HG02642 (cell line): ENCODE measurements at regions not wholly inside any gene's neighbourhood (a gene's known extent, or its start where the extent isn't known, plus 50 kb on each side); places are given as distances from the start of the nearest gene placed in this dataset.

Experiments
- ATAC-seq: cut with Tn5 transposase; IDR thresholded peaks from one replicate; pipeline ENCODE4 v1.9.1; 2021; ENCODE audit warnings: mild to moderate bottlenecking; ENCODE audit not compliant: unreplicated experiment, poor library complexity

- ATAC-seq = no peak
Observed at GRCh38 chr3:157816896-157817295, 289.3 kb downstream of the SHOX2 start.

- ATAC-seq = no peak
Observed at GRCh38 chr3:157816296-157816695, 289.9 kb downstream of the SHOX2 start.

GRCh38 chr3:157815739-157816138, 290.5 kb downstream of the SHOX2 start:
- no peak for ATAC-seq

- ATAC-seq = no peak
Observed at GRCh38 chr3:157810924-157811718, 295.1 kb downstream of the SHOX2 start.

GRCh38 chr3:157807280-157807679, 298.9 kb downstream of the SHOX2 start:
- no peak for ATAC-seq

GRCh38 chr3:157805538-157805937, 300.7 kb downstream of the SHOX2 start:
- ATAC-seq = no peak

- no peak for ATAC-seq
Observed at GRCh38 chr3:157794771-157795170, 291.6 kb upstream of the VEPH1 start.

GRCh38 chr3:157793745-157794144, 290.5 kb upstream of the VEPH1 start:
- no peak for ATAC-seq

GRCh38 chr3:157789162-157789561, 285.9 kb upstream of the VEPH1 start:
- no peak for ATAC-seq

GRCh38 chr3:157786618-157787017, 283.4 kb upstream of the VEPH1 start:
- ATAC-seq = no peak

- ATAC-seq = no peak
Observed at GRCh38 chr3:157786211-157786610, 283.0 kb upstream of the VEPH1 start.

- ATAC-seq = no peak
Observed at GRCh38 chr3:157785102-157785826, 282.0 kb upstream of the VEPH1 start.

- ATAC-seq = no peak
Observed at GRCh38 chr3:157782236-157782635, 279.0 kb upstream of the VEPH1 start.

GRCh38 chr3:157776861-157777260, 273.6 kb upstream of the VEPH1 start:
- no peak for ATAC-seq

- no peak for ATAC-seq
Observed at GRCh38 chr3:157775446-157775845, 272.2 kb upstream of the VEPH1 start.

- ATAC-seq = no peak
Observed at GRCh38 chr3:157769378-157769777, 266.2 kb upstream of the VEPH1 start.

- ATAC-seq = no peak
Observed at GRCh38 chr3:157767607-157768006, 264.4 kb upstream of the VEPH1 start.

- no peak for ATAC-seq
Observed at GRCh38 chr3:157763644-157764043, 260.4 kb upstream of the VEPH1 start.

GRCh38 chr3:157759311-157759710, 256.1 kb upstream of the VEPH1 start:
- no peak for ATAC-seq

- ATAC-seq = no peak
Observed at GRCh38 chr3:157755233-157755632, 252.0 kb upstream of the VEPH1 start.

GRCh38 chr3:157754451-157754850, 251.2 kb upstream of the VEPH1 start:
- no peak for ATAC-seq

- ATAC-seq = no peak
Observed at GRCh38 chr3:157753787-157754136, 250.5 kb upstream of the VEPH1 start.
